ENCODE measurements at regions not wholly inside any gene's neighbourhood (a gene's known extent, or its start where the extent isn't known, plus 50 kb on each side); places are given as distances from the start of the nearest gene placed in this dataset.

DNA sequence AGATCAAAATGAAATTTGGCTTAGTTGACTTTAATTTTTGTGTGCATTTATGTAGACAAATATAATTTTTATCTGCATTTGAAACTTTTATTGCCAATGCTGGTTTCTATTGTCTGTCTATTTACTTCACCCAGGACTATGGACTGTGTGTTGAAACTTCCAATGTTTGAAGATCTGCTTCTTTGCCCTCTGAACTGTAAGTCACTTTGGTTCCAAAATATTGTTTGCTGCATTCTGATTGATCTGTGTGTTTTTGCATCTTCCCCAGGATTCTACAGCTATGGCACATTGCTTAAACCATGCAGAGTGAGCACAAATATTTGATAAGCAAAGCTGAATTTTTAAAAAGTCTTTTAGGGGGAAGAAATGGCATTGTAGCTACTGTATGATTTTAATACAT is 131.0 kb upstream of the SOX5 start:
- no peak for DNase-seq (ENCODE audit: low spot score)

DNA sequence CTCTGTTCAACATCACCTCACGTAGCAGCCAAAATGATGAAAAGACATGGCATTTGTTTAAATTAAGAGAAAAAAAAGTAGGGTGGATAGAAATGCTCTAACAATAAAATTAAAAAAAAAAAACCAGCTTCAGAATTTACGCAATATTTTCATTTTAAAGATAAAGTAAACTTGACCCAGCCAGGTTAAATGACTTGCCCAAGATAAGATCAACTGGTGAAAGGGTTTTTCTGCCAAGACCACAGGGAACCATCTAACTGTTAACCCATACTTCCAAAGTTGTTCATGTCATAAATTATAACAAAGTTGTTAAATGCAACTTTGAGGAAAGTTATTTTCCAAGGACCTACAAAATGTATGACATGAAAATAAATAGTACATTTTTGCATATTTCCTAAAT is 129.6 kb upstream of the SOX5 start:
- no peak for DNase-seq (ENCODE audit: low spot score)

DNA sequence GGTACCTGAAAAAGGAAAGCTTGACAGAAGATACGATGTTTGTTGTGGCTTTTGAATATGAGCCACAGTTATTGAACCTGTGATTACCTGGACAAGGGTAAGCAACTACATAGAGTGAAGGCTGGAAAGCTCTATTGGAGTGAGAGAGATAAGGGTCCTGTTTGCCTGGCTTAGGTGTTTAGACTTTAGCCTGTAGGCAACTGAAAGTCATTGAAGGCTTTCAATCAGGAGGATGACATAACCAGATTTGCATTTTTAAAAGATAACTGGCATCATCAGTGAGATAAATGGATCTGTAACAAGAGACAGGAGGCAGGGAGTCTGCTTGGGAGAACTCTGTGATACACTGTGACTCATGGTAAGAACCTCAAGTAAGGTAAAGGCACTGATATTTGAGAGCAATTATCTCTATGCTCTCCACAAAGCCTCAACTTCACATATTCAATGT is 128.9 kb upstream of the SOX5 start:
- DNase-seq (ENCODE audit: low spot score) = no peak

DNA sequence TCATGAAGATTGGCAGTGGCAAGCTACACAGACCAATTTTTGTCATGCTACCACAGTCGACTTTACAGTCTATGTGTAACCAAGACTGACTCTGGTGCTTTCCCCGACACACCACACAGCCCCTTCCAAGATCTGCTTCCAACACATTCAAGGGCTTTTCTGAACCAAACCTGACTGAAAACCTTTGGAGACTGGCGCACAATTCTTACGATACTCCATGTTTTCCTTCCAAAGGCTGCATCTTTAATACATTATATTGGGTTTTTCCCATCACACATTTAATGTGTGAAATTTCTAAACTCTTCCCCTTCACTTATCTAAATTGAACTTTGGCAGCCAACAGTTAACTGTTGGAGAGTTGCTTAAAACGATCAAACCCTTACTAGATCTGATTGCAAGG is 127.7 kb upstream of the SOX5 start:
- DNase-seq (ENCODE audit: low spot score) = no peak

DNA sequence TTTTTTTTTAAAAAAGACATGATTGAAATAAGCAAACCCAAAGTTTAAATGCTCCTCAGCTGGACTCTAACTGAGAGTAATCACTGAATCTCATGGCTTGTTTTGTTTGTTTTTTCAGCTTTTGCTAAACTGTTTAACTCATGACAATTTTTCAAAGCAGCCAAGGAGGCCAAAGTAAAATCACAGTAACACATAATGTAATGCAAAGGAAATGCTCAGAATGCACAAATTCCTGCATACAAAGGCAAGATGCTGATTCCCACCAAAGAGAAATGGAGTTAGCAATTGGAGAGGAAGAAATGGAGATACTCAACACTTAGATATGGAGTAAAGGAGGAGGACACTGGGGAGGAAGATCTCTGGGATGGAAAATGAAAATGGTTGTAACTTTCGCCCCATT is 126.2 kb upstream of the SOX5 start:
- no peak for DNase-seq (ENCODE audit: low spot score)

DNA sequence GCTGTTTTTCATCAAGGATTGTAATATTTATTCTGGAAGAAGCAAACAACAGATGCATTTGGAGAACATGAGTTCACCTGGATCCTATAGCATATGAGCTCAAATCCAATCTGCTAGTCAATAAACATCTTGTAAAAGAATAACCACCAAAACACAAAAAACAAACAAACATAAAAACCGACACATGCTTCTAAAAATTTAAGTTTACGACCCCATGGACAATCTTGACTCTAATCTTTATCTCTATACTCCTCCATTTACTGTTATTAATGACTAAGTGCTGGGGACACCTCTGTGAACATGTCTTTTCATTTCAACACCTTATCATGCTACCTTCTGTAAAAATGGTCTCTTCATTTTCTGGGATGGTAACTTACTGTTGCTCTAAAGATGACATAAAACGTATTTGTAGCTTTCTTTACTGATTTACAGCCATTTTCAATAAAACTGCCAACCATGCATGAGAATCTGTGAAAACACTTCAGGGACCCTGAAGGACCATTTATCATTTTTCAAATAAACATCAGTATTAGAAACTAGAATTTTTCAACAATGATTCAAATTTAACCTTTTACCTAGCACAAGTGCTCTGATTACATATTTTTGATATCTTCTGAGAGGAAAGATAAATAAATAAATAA is 123.8 kb upstream of the SOX5 start:
- no peak for DNase-seq (ENCODE audit: low spot score)

DNA sequence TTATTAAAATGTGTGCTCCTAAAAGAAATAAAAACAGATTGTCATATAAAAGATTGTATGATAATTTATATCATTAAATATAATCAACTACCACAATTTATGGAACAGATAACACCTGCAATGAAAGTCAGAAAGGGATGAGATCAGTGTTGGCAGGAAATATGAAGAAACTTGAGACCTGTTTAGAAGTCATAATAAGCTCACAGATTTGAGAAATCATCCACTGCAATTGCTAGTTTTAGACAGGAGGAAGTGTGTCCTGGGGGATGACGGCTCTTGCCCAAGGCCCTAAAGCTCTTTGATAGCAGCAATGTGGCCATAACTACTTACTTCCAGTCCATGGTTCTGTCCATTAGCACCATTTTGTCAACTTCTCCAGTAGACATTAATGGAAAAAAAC is 122.8 kb upstream of the SOX5 start:
- DNase-seq (ENCODE audit: low spot score) = no peak

DNA sequence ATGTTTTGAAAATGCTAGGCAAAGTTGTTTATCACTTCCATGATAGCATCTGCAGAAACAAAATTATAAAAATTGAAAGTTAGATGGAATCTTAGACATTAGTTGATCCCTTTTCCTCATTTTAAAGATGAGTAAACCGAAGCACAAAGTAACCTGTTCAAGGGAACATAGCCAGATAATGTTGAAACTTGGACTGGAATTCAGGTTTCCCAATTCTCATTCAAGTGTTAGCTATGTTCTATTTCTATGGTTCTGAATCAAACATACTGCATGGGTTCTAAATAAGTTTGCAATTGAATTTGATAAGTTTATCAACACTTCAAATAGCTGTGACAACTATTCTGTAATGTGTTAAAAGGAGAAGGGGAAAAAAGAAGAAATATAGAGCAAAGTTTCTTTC is 122.4 kb upstream of the SOX5 start:
- DNase-seq (ENCODE audit: low spot score) = no peak

DNA sequence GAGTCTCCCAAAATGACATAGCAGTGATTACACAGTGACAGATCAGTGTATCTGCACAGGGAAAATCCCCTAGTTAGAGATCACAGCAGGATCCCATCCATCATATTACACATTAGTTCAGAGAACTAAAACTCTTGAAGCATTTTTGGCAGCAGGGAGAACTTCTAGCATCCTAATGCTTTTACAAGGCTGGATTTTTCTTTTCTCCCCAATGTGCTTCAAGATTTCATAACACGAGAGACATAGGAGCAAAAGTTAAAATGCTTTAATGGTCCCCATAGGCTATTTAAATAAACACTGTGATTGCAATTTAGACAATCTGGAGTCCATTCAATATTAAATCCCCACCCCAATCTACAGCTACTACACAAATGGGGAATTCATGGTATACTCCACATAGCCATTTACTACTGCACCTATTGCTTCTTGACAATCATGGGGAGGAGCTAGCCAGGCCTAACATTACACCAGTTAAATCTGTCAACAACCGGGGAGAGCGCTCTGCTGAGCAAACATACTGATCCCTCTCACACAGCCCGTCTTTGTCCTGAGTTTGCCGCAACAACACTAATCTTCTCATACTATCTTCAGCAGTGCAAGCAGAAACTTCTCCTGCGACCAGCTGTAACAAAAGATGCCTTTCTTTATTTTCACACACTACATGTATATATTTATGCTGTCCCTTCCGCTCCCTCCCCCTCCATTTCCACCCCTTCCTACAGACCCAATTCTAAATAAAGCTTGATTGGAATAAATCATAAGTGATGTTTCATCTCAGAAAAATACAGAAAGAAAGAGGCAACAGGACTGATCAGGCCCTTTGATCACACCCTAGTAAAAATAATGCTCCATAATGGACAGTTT is 120.3 kb upstream of the SOX5 start:
- no peak for DNase-seq (ENCODE audit: low spot score)

DNA sequence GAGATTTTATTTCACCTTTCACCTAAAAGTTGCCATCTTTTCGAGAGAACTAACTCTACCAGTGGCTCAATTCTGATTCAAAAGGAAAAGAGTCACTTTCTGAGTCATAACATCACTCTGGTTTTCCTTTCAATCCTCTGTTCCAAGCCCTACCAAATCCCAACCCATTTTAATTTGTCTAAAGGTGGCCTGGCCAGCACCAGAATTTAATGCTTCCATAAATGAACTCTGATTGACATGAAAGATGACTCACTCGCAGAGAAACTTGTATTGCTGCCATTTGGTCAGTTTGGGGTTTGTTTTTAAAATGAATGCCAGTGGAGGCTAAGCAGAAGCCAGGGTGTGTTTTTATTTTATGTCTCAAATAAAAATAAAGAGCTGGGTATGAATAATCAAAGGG is 117.4 kb upstream of the SOX5 start:
- DNase-seq (ENCODE audit: low spot score) = no peak

DNA sequence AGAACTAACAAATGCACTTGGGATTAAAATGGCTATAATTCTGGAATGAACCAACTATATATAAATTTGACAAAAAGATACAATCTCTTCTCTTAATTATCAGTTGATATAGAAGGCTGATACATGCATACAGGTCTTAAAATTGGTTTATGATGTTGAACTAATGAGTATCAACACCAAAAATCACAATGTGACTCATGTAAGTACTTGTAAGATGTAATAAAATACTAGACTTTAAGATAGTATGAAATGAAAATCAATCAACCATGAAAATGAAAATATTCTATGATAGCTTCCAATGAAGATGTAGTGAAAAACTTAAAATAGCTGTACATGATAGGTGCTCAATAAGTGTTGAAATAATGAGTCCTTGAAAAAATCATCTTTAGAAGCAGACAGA is 116.6 kb upstream of the SOX5 start:
- no peak for DNase-seq (ENCODE audit: low spot score)

DNA sequence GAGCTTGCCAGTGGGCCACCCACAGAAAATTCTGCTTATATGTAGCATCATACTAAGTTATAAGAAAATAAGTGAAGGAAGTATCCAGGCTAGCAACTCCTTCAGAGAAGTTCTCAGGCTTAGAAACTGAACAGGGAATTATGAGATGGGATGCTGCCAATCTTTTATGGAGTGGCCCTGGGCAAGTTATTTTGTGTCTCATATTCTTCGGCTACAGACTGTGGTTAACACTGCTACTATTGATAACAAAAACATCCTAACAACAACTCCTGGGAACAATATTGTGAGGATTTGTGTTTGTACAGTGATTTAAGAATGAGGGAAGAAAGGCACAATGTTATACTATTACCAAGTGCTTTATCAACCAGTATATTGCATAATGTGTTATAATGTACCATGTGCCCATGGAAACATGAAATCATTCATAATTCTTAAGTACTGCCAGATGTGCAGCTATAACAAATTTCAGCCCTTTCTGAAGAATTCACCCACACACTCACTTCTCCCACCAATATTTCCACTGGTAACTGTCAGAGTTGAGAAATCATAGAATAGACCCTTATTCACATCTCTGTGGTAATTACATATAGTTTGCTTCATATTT is 113.3 kb upstream of the SOX5 start:
- no peak for DNase-seq (ENCODE audit: low spot score)

DNA sequence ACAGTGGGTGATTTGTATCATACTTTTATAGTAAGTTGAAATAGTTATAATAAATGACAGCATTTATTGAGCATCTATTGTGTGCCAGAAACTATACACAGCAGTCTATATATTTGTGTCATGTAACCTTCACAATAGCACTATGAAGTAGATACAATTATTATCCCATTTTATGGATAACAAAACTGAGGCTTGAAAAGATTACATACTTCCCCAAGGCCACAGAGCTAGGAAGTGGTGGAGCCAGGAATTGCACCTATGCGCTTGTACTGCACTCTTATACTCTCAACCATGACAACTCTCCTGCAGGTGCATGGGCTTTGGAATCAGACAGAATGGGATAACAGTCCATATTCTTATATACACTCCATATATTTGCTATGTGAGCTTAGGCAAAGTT is 110.6 kb upstream of the SOX5 start:
- no peak for DNase-seq (ENCODE audit: low spot score)

DNA sequence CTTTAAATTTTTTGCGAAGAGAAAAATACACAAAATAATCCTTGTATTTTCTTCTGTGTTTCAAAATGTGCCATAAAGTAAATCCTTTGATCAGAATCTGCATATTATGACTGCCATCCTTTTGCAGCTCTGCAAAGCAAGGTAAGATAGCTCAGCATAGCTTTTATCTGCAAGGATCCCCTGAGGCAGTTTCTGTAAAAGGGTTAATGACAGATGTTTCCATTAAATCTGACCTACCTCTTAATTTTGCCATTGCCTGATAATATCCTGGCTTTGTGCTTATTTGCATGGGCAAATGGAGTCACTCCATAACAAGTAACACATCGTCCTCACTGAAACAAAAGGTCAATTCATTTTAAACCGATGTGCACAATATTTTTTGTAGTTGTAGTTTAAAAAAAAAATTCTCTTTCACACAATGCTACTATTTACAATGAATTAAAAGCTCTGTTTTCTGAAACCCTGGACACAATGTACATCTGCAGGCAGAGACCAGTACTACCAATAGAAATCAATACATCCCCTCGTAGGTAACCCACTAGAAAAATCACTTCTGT is 108.5 kb upstream of the SOX5 start:
- DNase-seq (ENCODE audit: low spot score) = no peak

DNA sequence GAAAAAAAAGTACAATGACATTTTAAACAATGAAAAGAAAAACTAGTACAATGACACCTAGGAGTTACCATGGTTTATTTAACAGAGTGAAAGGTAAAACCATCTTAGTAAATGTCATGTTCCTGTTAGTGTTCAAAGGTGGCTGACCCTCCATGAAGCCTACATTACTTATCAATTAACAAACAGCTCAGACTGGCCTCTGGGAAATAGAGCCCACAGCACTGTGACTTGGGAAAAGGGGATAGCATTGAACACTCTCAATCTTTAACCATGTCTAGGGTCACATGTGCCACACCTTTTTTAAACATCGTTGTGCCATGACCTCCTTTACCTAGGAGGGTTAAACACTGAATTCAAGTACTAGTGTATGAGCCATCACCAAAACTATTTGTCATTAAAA is 106.3 kb upstream of the SOX5 start:
- no peak for DNase-seq (ENCODE audit: low spot score)

DNA sequence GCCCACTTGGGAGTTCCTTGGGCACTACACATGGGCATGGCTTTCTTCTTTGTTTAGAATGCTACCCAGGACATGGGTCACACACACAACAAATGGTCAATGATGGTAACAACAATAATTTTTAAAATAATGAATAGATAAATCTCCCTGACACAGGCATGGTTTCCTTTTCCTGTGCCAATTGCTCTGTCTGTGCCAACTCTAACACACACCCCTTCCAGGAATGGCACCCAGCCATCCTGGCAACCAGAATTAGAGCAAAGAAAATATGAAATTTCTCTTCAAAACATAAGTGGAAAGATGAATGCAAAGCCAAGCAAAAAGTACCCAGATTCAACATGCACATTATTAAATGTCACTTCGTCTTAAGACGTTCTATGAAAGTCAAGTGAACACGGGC is 104.9 kb upstream of the SOX5 start:
- no peak for DNase-seq (ENCODE audit: low spot score)

DNA sequence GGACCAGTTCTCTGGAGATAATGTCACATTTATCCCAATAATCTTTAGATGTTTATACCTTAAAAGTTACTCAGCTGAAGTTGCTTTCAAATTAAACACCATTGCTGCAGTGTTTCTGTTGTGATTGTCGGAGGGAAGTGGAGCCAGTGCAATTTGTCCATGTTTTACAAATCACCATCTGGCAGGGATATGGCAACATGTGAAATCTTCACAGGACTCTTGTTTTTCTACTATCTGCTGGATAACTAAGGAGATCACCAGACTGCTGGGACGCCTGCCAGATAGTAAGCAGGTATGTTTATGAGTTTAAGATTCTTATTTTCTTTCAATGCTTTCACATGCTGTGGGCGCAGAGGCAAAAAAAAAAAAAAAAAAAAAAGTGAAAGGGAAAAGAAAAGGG is 100.3 kb upstream of the SOX5 start:
- DNase-seq (ENCODE audit: low spot score) = no peak

DNA sequence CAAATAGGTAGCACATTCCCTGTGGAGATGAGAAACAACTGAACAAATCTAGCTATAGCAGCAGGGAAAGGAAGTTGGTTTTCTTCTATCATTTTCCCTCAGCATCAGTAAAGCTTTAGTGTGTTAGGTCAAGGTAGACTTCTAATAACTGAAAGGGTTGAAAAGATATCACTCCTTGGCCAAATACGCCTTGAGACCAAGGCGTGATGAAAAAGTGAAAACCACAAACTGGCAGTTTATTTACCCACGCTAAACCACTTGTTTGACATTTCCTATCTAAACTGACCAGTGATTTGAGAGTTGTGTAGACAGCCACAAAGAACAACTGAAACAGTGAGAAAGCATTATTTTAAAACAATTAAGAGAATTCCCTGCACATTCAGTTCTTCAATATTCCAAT is 99.6 kb upstream of the SOX5 start:
- no peak for DNase-seq (ENCODE audit: low spot score)

DNA sequence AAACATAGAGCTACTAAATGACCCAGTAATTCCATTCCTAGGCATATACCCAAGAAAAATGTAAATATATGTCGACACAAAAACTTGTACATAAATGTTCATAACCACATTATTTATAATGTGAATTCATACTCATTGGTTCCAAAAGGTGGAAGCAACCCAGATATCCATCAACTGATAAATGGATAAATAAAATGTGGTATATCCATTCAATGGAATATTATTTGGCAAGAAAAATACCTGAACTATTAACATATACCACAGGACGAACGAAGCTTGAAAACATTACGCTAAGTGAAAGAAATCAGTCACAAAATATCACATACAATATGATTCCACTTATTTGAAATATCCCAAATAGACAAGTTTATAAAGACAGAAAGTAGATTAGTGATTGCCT is 99.0 kb upstream of the SOX5 start:
- no peak for DNase-seq (ENCODE audit: low spot score)

DNA sequence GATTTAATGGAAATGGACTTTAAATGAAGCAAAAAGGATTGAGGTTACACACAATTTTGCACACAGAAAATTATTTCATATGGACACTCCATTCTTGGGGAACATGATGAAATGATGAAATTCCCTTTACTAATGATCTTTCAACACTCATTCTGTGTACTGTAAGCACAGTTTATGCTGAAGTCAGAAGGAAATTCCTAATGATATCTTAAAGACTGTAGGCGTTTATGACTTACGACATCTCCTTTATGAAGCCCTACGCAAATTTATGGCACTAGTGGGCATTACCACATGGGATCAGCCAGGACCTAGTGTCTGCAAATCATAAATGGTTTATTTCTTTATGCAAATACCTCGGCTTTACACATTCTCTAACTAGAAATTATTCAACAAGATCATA is 97.9 kb upstream of the SOX5 start:
- no peak for DNase-seq (ENCODE audit: low spot score)

DNA sequence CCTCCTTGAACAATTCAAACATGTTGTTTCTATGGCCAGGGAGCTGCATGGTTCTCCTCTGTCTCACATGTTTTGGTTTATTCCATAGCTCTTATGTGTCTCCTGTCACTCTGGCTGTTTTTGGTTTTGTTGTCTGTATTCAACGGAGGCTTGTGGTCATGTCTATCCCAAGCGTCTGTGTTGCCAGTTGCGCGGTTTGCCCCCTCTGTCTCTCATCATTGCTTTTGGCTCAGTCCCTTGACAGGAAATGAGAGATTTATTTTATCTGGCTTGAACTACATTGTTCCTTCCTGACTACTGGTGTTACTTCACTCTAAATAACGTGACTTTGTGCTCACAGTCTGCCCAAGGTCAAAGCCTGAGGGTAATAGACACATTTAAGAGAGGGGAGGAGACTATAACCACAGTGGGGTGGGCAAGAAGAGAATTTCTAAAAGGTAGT is 96.4 kb upstream of the SOX5 start:
- no peak for DNase-seq (ENCODE audit: low spot score)

DNA sequence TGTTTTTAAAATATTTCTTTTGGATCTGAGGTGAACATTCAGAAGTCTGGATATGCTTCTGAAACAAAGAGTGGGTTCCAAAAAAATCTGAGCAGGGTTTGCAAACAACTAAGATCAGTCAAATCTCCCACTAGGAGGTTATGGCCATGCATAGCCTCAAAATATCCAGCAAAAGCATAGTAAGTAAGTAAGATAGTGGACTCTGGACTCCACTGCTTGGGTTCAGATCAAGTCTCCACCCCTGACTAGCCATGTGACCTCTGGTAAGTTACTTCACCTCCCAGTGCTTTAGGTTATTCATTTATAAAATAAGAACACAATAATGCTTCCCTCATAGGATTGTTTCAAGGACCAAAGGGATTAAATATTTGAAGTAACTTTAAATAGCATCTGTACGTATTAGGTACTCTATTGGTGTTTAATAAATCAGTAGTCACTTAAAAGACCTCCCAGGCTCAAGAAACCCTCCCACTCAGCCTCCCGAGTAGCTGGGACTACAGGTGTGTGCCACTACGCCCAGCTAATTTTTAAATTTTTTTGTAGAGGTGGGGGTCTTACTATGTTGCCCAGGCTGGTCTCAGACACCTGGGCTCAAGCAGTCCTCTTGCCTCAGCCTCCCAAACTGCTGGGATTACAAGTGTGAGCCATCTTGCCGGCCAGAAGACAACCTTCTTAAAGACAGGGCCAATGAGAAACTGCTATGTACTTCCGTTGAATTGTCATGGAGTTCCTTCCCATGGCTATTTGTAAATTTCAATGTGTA is 95.7 kb upstream of the SOX5 start:
- DNase-seq (ENCODE audit: low spot score) = no peak
